WTC11 (cell line): ENCODE measurements at regions not wholly inside any gene's neighbourhood (a gene's known extent, or its start where the extent isn't known, plus 50 kb on each side); places are given as distances from the start of the nearest gene placed in this dataset.

Experiments used
- ATAC-seq: fragments of 200-7000 bp; cut with Tn5 transposase; 2 replicates; pipeline ENCODE4 v1.10.0; 2021; ENCODE audit warnings: mild to moderate bottlenecking, moderate library complexity
- CTCF ChIA-PET: fragments of 300-600 bp; sonication (Branson Sonifier 250); formaldehyde crosslinking; loops from one replicate; lab custom pipeline; 2021; ENCODE audit warnings: antibody characterized with exemption; lab: Charles Lee
- POLR2A ChIA-PET: fragments of 350-600 bp; sonication (Branson Sonifier 250); formaldehyde crosslinking; loops from one replicate; lab custom pipeline; 2021; ENCODE audit warnings: antibody characterized with exemption; lab: Charles Lee
- DNase-seq: peaks from one replicate; pipeline ENCODE4 v3.0.0; 2021; ENCODE audit warnings: low spot score
- H3K27ac Mint-ChIP-seq: 2 replicates; pipeline ENCODE4 v1.8.0; 2021; ENCODE audit warnings: mixed read lengths
- H3K27me3 Mint-ChIP-seq: 2 replicates; pipeline ENCODE4 v1.8.0; 2021; ENCODE audit warnings: low read depth, mild to moderate bottlenecking, moderate library complexity, mixed read lengths
- H3K36me3 Mint-ChIP-seq: 2 replicates; pipeline ENCODE4 v1.8.0; 2021; ENCODE audit warnings: mixed read lengths
- H3K4me1 Mint-ChIP-seq: 2 replicates; pipeline ENCODE4 v1.8.0; 2022; ENCODE audit warnings: mixed read lengths
- H3K4me3 Mint-ChIP-seq: 2 replicates; pipeline ENCODE4 v1.8.0; 2021; ENCODE audit warnings: mild to moderate bottlenecking, moderate library complexity, mixed read lengths
- H3K9me3 Mint-ChIP-seq: 2 replicates; pipeline ENCODE4 v1.8.0; 2021; ENCODE audit warnings: mixed read lengths
- ARID4B ChIP-seq: sonication (generic); formaldehyde crosslinking; IDR thresholded peaks from 2 replicates; pipeline ENCODE4 v1.8.0; 2023; ENCODE audit warnings: missing genetic modification reagents, mild to moderate bottlenecking, borderline replicate concordance
- ATF2 ChIP-seq: sonication (generic); formaldehyde crosslinking; IDR thresholded peaks from 2 replicates; pipeline ENCODE4 v1.8.1; 2022; ENCODE audit warnings: low read depth, missing genetic modification reagents, borderline replicate concordance
- CREB1 ChIP-seq: sonication (generic); formaldehyde crosslinking; IDR thresholded peaks from 2 replicates; pipeline ENCODE4 v1.8.0; 2023; ENCODE audit warnings: mild to moderate bottlenecking, missing genetic modification reagents
- EMX1 ChIP-seq: fragments of 250-450 bp; sonication (Bioruptor Pico); IDR thresholded peaks from 2 replicates; pipeline ENCODE4 v1.8.0; 2021; ENCODE audit warnings: mild to moderate bottlenecking
- ETV6 ChIP-seq: sonication (generic); formaldehyde crosslinking; IDR thresholded peaks from 2 replicates; pipeline ENCODE4 v1.8.1; 2022; ENCODE audit warnings: mild to moderate bottlenecking, missing genetic modification reagents
- FOXK1 ChIP-seq: sonication (generic); formaldehyde crosslinking; IDR thresholded peaks from 2 replicates; pipeline ENCODE4 v1.8.0; 2022; ENCODE audit warnings: mild to moderate bottlenecking, moderate library complexity, missing genetic modification reagents
- FOXP4 ChIP-seq: sonication (generic); formaldehyde crosslinking; IDR thresholded peaks from 2 replicates; pipeline ENCODE4 v1.8.0; 2022; ENCODE audit warnings: mild to moderate bottlenecking, missing genetic modification reagents
- GRHL2 ChIP-seq: fragments of 250-450 bp; sonication (Bioruptor Pico); IDR thresholded peaks from 2 replicates; pipeline ENCODE4 v1.8.0; 2022; ENCODE audit warnings: mild to moderate bottlenecking, moderate library complexity; ENCODE audit not compliant: insufficient replicate concordance, severe bottlenecking
- IRF1 ChIP-seq: sonication (generic); formaldehyde crosslinking; IDR thresholded peaks from 2 replicates; pipeline ENCODE4 v1.8.0; 2023; ENCODE audit warnings: missing genetic modification reagents
- JUN ChIP-seq: sonication (generic); formaldehyde crosslinking; IDR thresholded peaks from 2 replicates; pipeline ENCODE4 v1.8.0; 2023; ENCODE audit warnings: mild to moderate bottlenecking, missing genetic modification reagents
- KAT7 ChIP-seq: sonication (generic); formaldehyde crosslinking; IDR thresholded peaks from 2 replicates; pipeline ENCODE4 v1.8.1; 2023; ENCODE audit warnings: missing genetic modification reagents, mild to moderate bottlenecking, borderline replicate concordance
- MAX ChIP-seq: sonication (generic); formaldehyde crosslinking; IDR thresholded peaks from 2 replicates; pipeline ENCODE4 v1.8.0; 2022; ENCODE audit warnings: mild to moderate bottlenecking, missing genetic modification reagents
- MYBL2 ChIP-seq: sonication (generic); formaldehyde crosslinking; IDR thresholded peaks from 2 replicates; pipeline ENCODE4 v1.8.1; 2023; ENCODE audit warnings: mild to moderate bottlenecking, moderate library complexity, missing genetic modification reagents
- PREB ChIP-seq: sonication (generic); formaldehyde crosslinking; IDR thresholded peaks from 2 replicates; pipeline ENCODE4 v1.8.1; 2022; ENCODE audit warnings: mild to moderate bottlenecking, missing genetic modification reagents, moderate library complexity, borderline replicate concordance
- TP53 ChIP-seq: sonication (generic); formaldehyde crosslinking; IDR thresholded peaks from 2 replicates; pipeline ENCODE4 v1.8.1; 2023; ENCODE audit warnings: mild to moderate bottlenecking, missing genetic modification reagents
- USF1 ChIP-seq: sonication (generic); formaldehyde crosslinking; IDR thresholded peaks from 2 replicates; pipeline ENCODE4 v1.8.0; 2022; ENCODE audit warnings: mild to moderate bottlenecking, missing genetic modification reagents
- USF2 ChIP-seq: sonication (generic); formaldehyde crosslinking; IDR thresholded peaks from 2 replicates; pipeline ENCODE4 v1.8.1; 2023; ENCODE audit warnings: mild to moderate bottlenecking, missing genetic modification reagents, moderate library complexity
- ZBTB43 ChIP-seq: sonication (generic); formaldehyde crosslinking; IDR thresholded peaks from 2 replicates; pipeline ENCODE4 v1.8.1; 2023; ENCODE audit warnings: mild to moderate bottlenecking, missing genetic modification reagents
- ZNF121 ChIP-seq: sonication (generic); formaldehyde crosslinking; IDR thresholded peaks from 2 replicates; pipeline ENCODE4 v1.8.0; 2023; ENCODE audit warnings: missing genetic modification reagents
- ZNF396 ChIP-seq: fragments of 250-450 bp; sonication (Bioruptor Pico); IDR thresholded peaks from 2 replicates; pipeline ENCODE4 v1.8.0; 2021; ENCODE audit warnings: mild to moderate bottlenecking, moderate library complexity, borderline replicate concordance
- ZNF423 ChIP-seq: fragments of 250-450 bp; sonication (Bioruptor Pico); IDR thresholded peaks from 2 replicates; pipeline ENCODE4 v2.1.2; 2022; ENCODE audit warnings: mild to moderate bottlenecking, moderate library complexity

- POLR2A ChIA-PET: interaction anchor here (1.0 kb wide), 1 partner anchor 9 kb away, joined by 3 read pairs; no protein-coding TSS in a partner anchor
- DNase-seq (no peak), ATAC-seq (peak; percentile 50)
- Mint-ChIP-seq H3K4me3 (no peak overlapping the region), H3K27ac (peak overlapping the region; percentile 35), H3K9me3 (peaks cover 19% of the 10 kb centered on the region), H3K27me3 (no peaks in the 10 kb centered on the region; the same call in 1 of the 2 replicates), H3K36me3 (peaks cover 9% of the 10 kb centered on the region), H3K4me1 (peaks cover 23% of the 10 kb centered on the region)
- TF ChIP-seq ZNF423: no peak
- no peak for TF ChIP-seq MAX (CRISPR knock-in tag)
- no peak for TF ChIP-seq ZNF121 (CRISPR knock-in tag)
- TF ChIP-seq CREB1: no peak
- no peak for TF ChIP-seq TP53 (CRISPR knock-in tag)
- CTCF ChIA-PET: interaction anchor here (0.8 kb wide), 1 partner anchor 212 kb away, joined by 3 read pairs; the partner anchor contains the start of gene ERCC4
Observed at GRCh38 chr16:13708347-13709120, 211.4 kb upstream of the ERCC4 start.

- Mint-ChIP-seq H3K27ac (no peak overlapping the region), H3K36me3 (no peaks in the 10 kb centered on the region), H3K9me3 (no peaks in the 10 kb centered on the region), H3K27me3 (no peaks in the 10 kb centered on the region), H3K4me1 (peaks cover 6% of the 10 kb centered on the region; the same call in 1 of the 2 replicates), H3K4me3 (no peak overlapping the region)
- POLR2A ChIA-PET: no interaction called here
- DNase-seq: no peak
- CTCF ChIA-PET: no interaction called here
- no peak for ATAC-seq
- TF ChIP-seq ATF2 (CRISPR knock-in tag): no peak
- no peak for TF ChIP-seq ETV6
- no peak for TF ChIP-seq TP53 (CRISPR knock-in tag)
- TF ChIP-seq MYBL2: no peak
- TF ChIP-seq JUN (CRISPR knock-in tag): no peak
- no peak for TF ChIP-seq GRHL2 (CRISPR knock-in tag)
- no peak for TF ChIP-seq ARID4B (CRISPR knock-in tag)
- TF ChIP-seq FOXP4 (CRISPR knock-in tag): no peak
- no peak for TF ChIP-seq PREB (CRISPR knock-in tag)
- TF ChIP-seq EMX1 (CRISPR knock-in tag): no peak
- no peak for TF ChIP-seq KAT7 (CRISPR knock-in tag)
- no peak for TF ChIP-seq USF2 (CRISPR knock-in tag)
- TF ChIP-seq ZNF396 (CRISPR knock-in tag): no peak
- TF ChIP-seq FOXK1: no peak
- no peak for TF ChIP-seq USF1 (CRISPR knock-in tag)
- TF ChIP-seq IRF1 (CRISPR knock-in tag): no peak
- TF ChIP-seq ZBTB43 (CRISPR knock-in tag): no peak
Observed at GRCh38 chr16:13718748-13719147, 201.2 kb upstream of the ERCC4 start.
